OCI-LY1 (cell line): ENCODE measurements at regions not wholly inside any gene's neighbourhood (a gene's known extent, or its start where the extent isn't known, plus 50 kb on each side); places are given as distances from the start of the nearest gene placed in this dataset.

Experiments used
- H2AFZ ChIP-seq: fragments of 200-600 bp; sonication (generic), shearing (Covaris generic); 2 replicates; pipeline ENCODE4 v1.6.0; 2014; ENCODE audit warnings: antibody characterized with exemption, mild to moderate bottlenecking, low read length
- H3F3A ChIP-seq: fragments of 200-600 bp; sonication (generic), shearing (Covaris generic); 2 replicates; pipeline ENCODE4 v1.6.0; 2014; ENCODE audit warnings: mild to moderate bottlenecking, antibody characterized with exemption, low read length, moderate library complexity; ENCODE audit not compliant: insufficient read depth
- H3K27ac ChIP-seq: fragments of 200-600 bp; sonication (generic); 2 replicates; pipeline ENCODE4 v1.5.1; 2014; ENCODE audit warnings: low read length, mixed run types, mild to moderate bottlenecking, low read depth; ENCODE audit not compliant: poor library complexity, severe bottlenecking
- H3K27me3 ChIP-seq: fragments of 200-600 bp; sonication (generic); 2 replicates; pipeline ENCODE4 v1.6.0; 2014; ENCODE audit warnings: antibody characterized with exemption, mild to moderate bottlenecking, low read length, moderate library complexity; ENCODE audit not compliant: insufficient read depth
- H3K36me3 ChIP-seq: fragments of 200-600 bp; sonication (generic); 2 replicates; pipeline ENCODE4 v1.6.1; 2014; ENCODE audit warnings: mild to moderate bottlenecking, antibody characterized with exemption, low read length, moderate library complexity, mixed read lengths; ENCODE audit not compliant: insufficient read depth
- H3K4me1 ChIP-seq: fragments of 200-600 bp; sonication (generic); 2 replicates; pipeline ENCODE4 v1.5.1; 2014; ENCODE audit warnings: mild to moderate bottlenecking, low read length, moderate library complexity; ENCODE audit not compliant: insufficient read depth, severe bottlenecking
- H3K4me2 ChIP-seq: fragments of 200-600 bp; sonication (generic), shearing (Covaris generic); 2 replicates; pipeline ENCODE4 v1.6.1; 2014; ENCODE audit warnings: low read length
- H3K4me3 ChIP-seq: fragments of 200-600 bp; sonication (generic); 2 replicates; pipeline ENCODE4 v1.5.1; 2014; ENCODE audit warnings: low read length, low read depth, mild to moderate bottlenecking, mixed read lengths; ENCODE audit not compliant: poor library complexity, severe bottlenecking
- H3K79me2 ChIP-seq: fragments of 200-600 bp; shearing (Covaris generic); 2 replicates; pipeline ENCODE4 v1.6.1; 2016; ENCODE audit warnings: mixed run types, low read length, mixed read lengths; ENCODE audit not compliant: insufficient read depth
- H3K9ac ChIP-seq: fragments of 200-600 bp; sonication (generic), shearing (Covaris generic); 2 replicates; pipeline ENCODE4 v1.6.1; 2014; ENCODE audit warnings: mild to moderate bottlenecking, low read length, mixed read lengths
- H3K9me2 ChIP-seq: fragments of 200-600 bp; sonication (generic), shearing (Covaris generic); 2 replicates; pipeline ENCODE4 v1.6.1; 2014; ENCODE audit warnings: low read depth, mild to moderate bottlenecking, low read length, mixed read lengths
- H3K9me3 ChIP-seq: fragments of 200-600 bp; shearing (Covaris generic); 2 replicates; pipeline ENCODE4 v1.6.1; 2014; ENCODE audit warnings: low read length, mixed read lengths
- H4K20me1 ChIP-seq: fragments of 200-600 bp; sonication (generic), shearing (Covaris generic); 2 replicates; pipeline ENCODE4 v1.6.0; 2016; ENCODE audit warnings: mild to moderate bottlenecking, low read length; ENCODE audit not compliant: insufficient read depth
- CTCF ChIP-seq: fragments of 200-600 bp; sonication (generic), shearing (Covaris generic); IDR thresholded peaks from 2 replicates; pipeline ENCODE4 v1.5.1; 2017; ENCODE audit warnings: mild to moderate bottlenecking, antibody characterized with exemption, low read length, moderate library complexity, mixed read lengths
- EZH2 ChIP-seq: fragments of 200-600 bp; sonication (generic), shearing (Covaris generic); IDR thresholded peaks from 2 replicates; pipeline ENCODE4 v1.8.0; 2017; ENCODE audit warnings: borderline replicate concordance, mixed run types, mild to moderate bottlenecking, antibody characterized with exemption, low read length, moderate library complexity, mixed read lengths

GRCh38 chr5:10859393-10860195 lies 98.6 kb upstream of the DAP start:
- Histone ChIP-seq H3K9me3 (no peaks in the 10 kb centered on the region), H4K20me1 (no peaks in the 10 kb centered on the region), H3K27me3 (no peaks in the 10 kb centered on the region; the same call in 1 of the 2 replicates), H3K4me2 (no peak overlapping the region), H3F3A (no peaks in the 10 kb centered on the region), H3K79me2 (no peaks in the 10 kb centered on the region), H2AFZ (no peak overlapping the region), H3K27ac (no peak overlapping the region), H3K4me3 (no peak overlapping the region), H3K4me1 (no peaks in the 10 kb centered on the region), H3K9me2 (no peaks in the 10 kb centered on the region), H3K9ac (no peak overlapping the region), H3K36me3 (no peaks in the 10 kb centered on the region)
- TF ChIP-seq EZH2, result no peak

GRCh38 chr5:10858945-10859344 lies 97.9 kb upstream of the DAP start:
- no peak overlapping the region for H3K4me3 ChIP-seq
- H2AFZ ChIP-seq, result no peak overlapping the region
- TF ChIP-seq CTCF, result 0 out of 2 replicates have a peak, but pooled peaks have one; percentile 4
- TF ChIP-seq EZH2, result no peak
- no peaks in the 10 kb centered on the region for H3F3A ChIP-seq
- H3K4me1 ChIP-seq, result no peaks in the 10 kb centered on the region
- H3K27ac ChIP-seq, result no peak overlapping the region
- H3K79me2 ChIP-seq, result no peaks in the 10 kb centered on the region
- no peaks in the 10 kb centered on the region for H3K36me3 ChIP-seq
- no peak overlapping the region for H3K9ac ChIP-seq
- H3K27me3 ChIP-seq, result no peaks in the 10 kb centered on the region; the same call in 1 of the 2 replicates
- no peaks in the 10 kb centered on the region for H3K9me3 ChIP-seq
- no peak overlapping the region for H3K4me2 ChIP-seq
- H4K20me1 ChIP-seq, result no peaks in the 10 kb centered on the region
- no peaks in the 10 kb centered on the region for H3K9me2 ChIP-seq

GRCh38 chr5:10858307-10858706 lies 97.3 kb upstream of the DAP start:
- H3K79me2 ChIP-seq, result no peaks in the 10 kb centered on the region
- H3K36me3 ChIP-seq, result no peaks in the 10 kb centered on the region
- no peak overlapping the region for H3K4me3 ChIP-seq
- H3K9me3 ChIP-seq, result no peaks in the 10 kb centered on the region
- H4K20me1 ChIP-seq, result no peaks in the 10 kb centered on the region
- H3K9ac ChIP-seq, result no peak overlapping the region
- no peak overlapping the region for H3K4me2 ChIP-seq
- TF ChIP-seq EZH2 (no peak), CTCF (no peak)
- H3F3A ChIP-seq, result no peaks in the 10 kb centered on the region
- no peaks in the 10 kb centered on the region for H3K4me1 ChIP-seq
- H3K9me2 ChIP-seq, result no peaks in the 10 kb centered on the region
- no peak overlapping the region for H3K27ac ChIP-seq
- H2AFZ ChIP-seq, result no peak overlapping the region
- no peaks in the 10 kb centered on the region; the same call in 1 of the 2 replicates for H3K27me3 ChIP-seq

GRCh38 chr5:10857338-10857733 lies 96.3 kb upstream of the DAP start:
- TF ChIP-seq EZH2 (no peak), CTCF (no peak)
- Histone ChIP-seq H3K36me3 (no peaks in the 10 kb centered on the region), H2AFZ (no peak overlapping the region), H3K4me2 (no peak overlapping the region), H3K9me3 (no peaks in the 10 kb centered on the region), H3F3A (no peaks in the 10 kb centered on the region), H3K4me3 (no peak overlapping the region), H4K20me1 (no peaks in the 10 kb centered on the region), H3K9ac (no peak overlapping the region), H3K9me2 (no peaks in the 10 kb centered on the region), H3K27me3 (no peaks in the 10 kb centered on the region; the same call in 1 of the 2 replicates), H3K79me2 (no peaks in the 10 kb centered on the region), H3K27ac (no peak overlapping the region), H3K4me1 (no peaks in the 10 kb centered on the region)
